Stimulated activated CD4-positive, alpha-beta T cell treated with anti-CD3 and anti-CD28 coated beads, TNF-alpha, amount 100 ng/mL, for 24 hours (primary cell): ENCODE measurements at regions not wholly inside any gene's neighbourhood (a gene's known extent, or its start where the extent isn't known, plus 50 kb on each side); places are given as distances from the start of the nearest gene placed in this dataset.

Source experiments
- DNase-seq, 3 experiments: peaks; one replicate each; pipeline ENCODE4 v3.0.0-alpha.2; 2020; ENCODE audit warnings: low read depth in 3 of 3

DNA sequence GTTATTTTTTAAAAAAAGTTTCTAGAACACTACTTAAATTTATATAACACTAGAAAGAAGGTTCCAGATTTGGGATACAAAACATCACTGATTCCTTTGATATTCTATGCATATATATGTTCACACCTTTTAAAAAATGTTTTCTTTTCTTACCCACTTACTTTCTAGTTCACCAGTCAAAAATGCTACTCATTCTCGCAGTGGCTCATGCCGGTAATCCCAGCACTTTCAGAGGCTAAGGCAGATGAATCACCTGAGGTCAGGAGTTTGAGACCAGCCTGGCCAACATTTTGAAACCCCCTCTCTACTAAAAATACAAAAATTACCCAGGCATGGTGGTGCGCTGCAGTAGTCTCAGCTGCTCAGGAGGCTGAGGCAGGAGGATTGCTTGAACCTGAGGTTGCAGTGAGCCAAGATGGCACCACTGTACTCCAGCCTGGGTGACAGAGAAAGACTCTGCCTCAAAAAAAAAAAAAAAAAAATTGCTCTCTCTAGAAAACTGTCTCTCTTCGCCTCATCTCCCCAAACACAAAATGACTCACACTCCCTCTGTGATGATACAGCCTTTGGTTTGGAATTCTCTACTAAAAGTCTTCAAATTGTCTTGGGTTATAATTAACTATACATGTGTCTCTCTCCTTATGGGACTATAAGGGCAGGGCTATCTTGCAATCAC is 52.6 kb upstream of the TGFBR2 start:
- no peak for DNase-seq

DNA sequence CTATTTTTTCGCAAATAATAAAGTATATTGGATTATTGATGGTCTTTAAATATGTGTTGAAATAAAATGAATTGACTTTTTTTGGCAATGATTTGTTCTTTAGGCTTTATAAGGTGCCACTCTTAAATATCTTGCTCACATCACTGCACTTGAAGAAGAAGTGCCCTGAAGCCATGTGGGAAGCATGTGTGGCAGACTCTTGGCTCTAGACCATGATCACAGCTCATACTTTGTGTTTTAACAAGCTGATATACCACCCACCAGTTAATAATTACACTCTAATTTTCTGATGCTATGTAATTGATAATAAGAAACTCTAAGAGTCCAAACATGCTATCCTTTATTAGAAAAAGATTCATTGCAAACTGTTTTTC is 52.1 kb upstream of the TGFBR2 start:
- DNase-seq = no peak

GRCh38 chr3:30555968-30556367 is 50.4 kb upstream of the TGFBR2 start:
- no peak for DNase-seq
